GM23338 (cell line): ENCODE measurements at regions not wholly inside any gene's neighbourhood (a gene's known extent, or its start where the extent isn't known, plus 50 kb on each side); places are given as distances from the start of the nearest gene placed in this dataset.
A peak's percentile ranks its signal among the peaks of the same experiment; 100 is the strongest.

Experiments
- ATAC-seq: fragments of 200-7000 bp; cut with Tn5 transposase; 3 replicates; pipeline ENCODE4 v1.9.1; 2020
- DNase-seq: peaks from one replicate; pipeline ENCODE4 v3.0.0-alpha.2; 2015; ENCODE audit warnings: low spot score
- H2AFZ ChIP-seq: fragments of 200-600 bp; sonication (generic); 2 replicates; pipeline ENCODE4 v1.8.0; 2016; ENCODE audit warnings: antibody characterized with exemption, mild to moderate bottlenecking, moderate library complexity
- H3F3A ChIP-seq: fragments of 200-600 bp; sonication (generic); replicated peaks from 2 replicates; pipeline ENCODE4 v1.8.0; 2017; ENCODE audit warnings: antibody characterized with exemption, mixed run types, low read depth
- H3K27ac ChIP-seq: fragments of 200-600 bp; sonication (generic); 2 replicates; pipeline ENCODE4 v1.6.1; 2016; ENCODE audit warnings: low read depth
- H3K27me3 ChIP-seq: fragments of 200-600 bp; sonication (generic); 2 replicates; pipeline ENCODE4 v1.8.0; 2016; ENCODE audit warnings: mild to moderate bottlenecking, mixed run types, moderate library complexity; ENCODE audit not compliant: insufficient read depth
- H3K36me3 ChIP-seq: fragments of 200-600 bp; sonication (generic); 2 replicates; pipeline ENCODE4 v1.8.0; 2016; ENCODE audit warnings: mild to moderate bottlenecking; ENCODE audit not compliant: insufficient read depth
- H3K4me1 ChIP-seq: fragments of 200-600 bp; sonication (generic); 2 replicates; pipeline ENCODE4 v1.8.0; 2016; ENCODE audit warnings: mild to moderate bottlenecking, moderate library complexity; ENCODE audit not compliant: insufficient read depth
- H3K4me2 ChIP-seq: fragments of 200-600 bp; sonication (generic); 2 replicates; pipeline ENCODE4 v1.7.1; 2017; ENCODE audit warnings: mixed run types
- H3K4me3 ChIP-seq: fragments of 200-600 bp; sonication (generic); 2 replicates; pipeline ENCODE4 v1.6.1; 2016; ENCODE audit warnings: mixed run types
- H3K79me2 ChIP-seq: fragments of 200-600 bp; sonication (generic); replicated peaks from 2 replicates; pipeline ENCODE4 v1.8.0; 2017; ENCODE audit warnings: mild to moderate bottlenecking; ENCODE audit not compliant: insufficient read depth
- H3K9me2 ChIP-seq: fragments of 200-600 bp; sonication (generic); 2 replicates; pipeline ENCODE4 v1.8.0; 2017; ENCODE audit not compliant: insufficient read depth
- H4K20me1 ChIP-seq: fragments of 200-600 bp; sonication (generic); replicated peaks from 2 replicates; pipeline ENCODE4 v1.8.0; 2017; ENCODE audit warnings: mild to moderate bottlenecking; ENCODE audit not compliant: insufficient read depth
- H3K27ac Mint-ChIP-seq: 2 replicates; pipeline ENCODE4 v1.8.0; 2020; ENCODE audit warnings: inconsistent platforms, mild to moderate bottlenecking, moderate library complexity, mixed read lengths
- H3K27me3 Mint-ChIP-seq: 3 replicates; pipeline ENCODE4 v1.8.0; 2022; ENCODE audit warnings: low read depth, mild to moderate bottlenecking, moderate library complexity, mixed read lengths, inconsistent platforms; ENCODE audit not compliant: insufficient read depth, poor library complexity
- H3K36me3 Mint-ChIP-seq: 3 replicates; pipeline ENCODE4 v1.8.0; 2021; ENCODE audit warnings: low read depth, mild to moderate bottlenecking, inconsistent platforms, moderate library complexity, mixed read lengths
- H3K4me1 Mint-ChIP-seq: 3 replicates; pipeline ENCODE4 v1.8.0; 2020; ENCODE audit warnings: mild to moderate bottlenecking, inconsistent platforms, mixed read lengths
- H3K4me3 Mint-ChIP-seq: 3 replicates; pipeline ENCODE4 v1.8.0; 2021; ENCODE audit warnings: moderate library complexity, mild to moderate bottlenecking, inconsistent platforms, mixed read lengths
- H3K9me3 Mint-ChIP-seq: 3 replicates; pipeline ENCODE4 v1.8.0; 2020; ENCODE audit warnings: moderate library complexity, mild to moderate bottlenecking, inconsistent platforms, mixed read lengths
- ETS1 ChIP-seq: IDR thresholded peaks from 2 replicates; pipeline ENCODE4 v1.6.1; 2016; ENCODE audit warnings: antibody characterized with exemption
- EZH2 ChIP-seq: fragments of 200-600 bp; sonication (generic); IDR thresholded peaks from one replicate; pipeline ENCODE4 v1.8.0; 2017; ENCODE audit warnings: antibody characterized with exemption, mild to moderate bottlenecking, low read depth; ENCODE audit not compliant: unreplicated experiment
- EZH2phosphoT487 ChIP-seq: fragments of 200-600 bp; sonication (generic); IDR thresholded peaks from one replicate; pipeline ENCODE4 v1.8.1; 2018; ENCODE audit warnings: antibody characterized with exemption; ENCODE audit not compliant: unreplicated experiment
- NANOG ChIP-seq: IDR thresholded peaks from 2 replicates; pipeline ENCODE4 v1.6.1; 2016; ENCODE audit warnings: antibody characterized with exemption, borderline replicate concordance
- POLR2AphosphoS5 ChIP-seq: IDR thresholded peaks from 2 replicates; pipeline ENCODE4 v1.6.1; 2016; ENCODE audit warnings: antibody characterized with exemption, low read depth
- STAT1 ChIP-seq: IDR thresholded peaks from one replicate; pipeline ENCODE4 v1.6.1; 2016; ENCODE audit warnings: antibody characterized with exemption; ENCODE audit not compliant: unreplicated experiment
- ZNF114 ChIP-seq: fragments of 250-450 bp; sonication (Bioruptor Pico); IDR thresholded peaks from 2 replicates; pipeline ENCODE4 v1.5.0; 2020; ENCODE audit warnings: mild to moderate bottlenecking, moderate library complexity
- ZNF331 ChIP-seq: fragments of 250-450 bp; sonication (Bioruptor Pico); IDR thresholded peaks from 2 replicates; pipeline ENCODE4 v1.5.0; 2020; ENCODE audit warnings: low read depth, mild to moderate bottlenecking, moderate library complexity
- TF ChIP-seq, protein P1 (sequence below), 2 experiments: fragments of 200-600 bp in 1 of 2; sonication (generic) in 1 of 2; conservative IDR thresholded peaks; 2 replicates each; pipeline versions ENCODE4 v1.5.1 to v1.6.1; 2016 to 2017; ENCODE audit warnings: antibody characterized with exemption in 2 of 2, low read depth in 2 of 2, mild to moderate bottlenecking in 2 of 2, moderate library complexity in 1 of 2
- TF ChIP-seq, protein P2 (sequence below): fragments of 250-450 bp; sonication (Bioruptor Pico); IDR thresholded peaks from 2 replicates; pipeline ENCODE4 v1.5.0; 2020; ENCODE audit warnings: mild to moderate bottlenecking, moderate library complexity

- TF ChIP-seq NANOG (no peak), EZH2 (no peak), POLR2AphosphoS5 (no peak), ZNF331 (CRISPR knock-in tag) (no peak), ZNF114 (no peak), ETS1 (no peak), EZH2phosphoT487 (no peak), STAT1 (no peak)
- TF ChIP-seq, protein P1, sequence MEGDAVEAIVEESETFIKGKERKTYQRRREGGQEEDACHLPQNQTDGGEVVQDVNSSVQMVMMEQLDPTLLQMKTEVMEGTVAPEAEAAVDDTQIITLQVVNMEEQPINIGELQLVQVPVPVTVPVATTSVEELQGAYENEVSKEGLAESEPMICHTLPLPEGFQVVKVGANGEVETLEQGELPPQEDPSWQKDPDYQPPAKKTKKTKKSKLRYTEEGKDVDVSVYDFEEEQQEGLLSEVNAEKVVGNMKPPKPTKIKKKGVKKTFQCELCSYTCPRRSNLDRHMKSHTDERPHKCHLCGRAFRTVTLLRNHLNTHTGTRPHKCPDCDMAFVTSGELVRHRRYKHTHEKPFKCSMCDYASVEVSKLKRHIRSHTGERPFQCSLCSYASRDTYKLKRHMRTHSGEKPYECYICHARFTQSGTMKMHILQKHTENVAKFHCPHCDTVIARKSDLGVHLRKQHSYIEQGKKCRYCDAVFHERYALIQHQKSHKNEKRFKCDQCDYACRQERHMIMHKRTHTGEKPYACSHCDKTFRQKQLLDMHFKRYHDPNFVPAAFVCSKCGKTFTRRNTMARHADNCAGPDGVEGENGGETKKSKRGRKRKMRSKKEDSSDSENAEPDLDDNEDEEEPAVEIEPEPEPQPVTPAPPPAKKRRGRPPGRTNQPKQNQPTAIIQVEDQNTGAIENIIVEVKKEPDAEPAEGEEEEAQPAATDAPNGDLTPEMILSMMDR (conservative IDR thresholded peaks at IDR 0.05; ENCODE audit: low read depth in 2 of 2), result peak; percentile 18 to 51; a peak in 2 of 4 replicates
- TF ChIP-seq, protein P2, sequence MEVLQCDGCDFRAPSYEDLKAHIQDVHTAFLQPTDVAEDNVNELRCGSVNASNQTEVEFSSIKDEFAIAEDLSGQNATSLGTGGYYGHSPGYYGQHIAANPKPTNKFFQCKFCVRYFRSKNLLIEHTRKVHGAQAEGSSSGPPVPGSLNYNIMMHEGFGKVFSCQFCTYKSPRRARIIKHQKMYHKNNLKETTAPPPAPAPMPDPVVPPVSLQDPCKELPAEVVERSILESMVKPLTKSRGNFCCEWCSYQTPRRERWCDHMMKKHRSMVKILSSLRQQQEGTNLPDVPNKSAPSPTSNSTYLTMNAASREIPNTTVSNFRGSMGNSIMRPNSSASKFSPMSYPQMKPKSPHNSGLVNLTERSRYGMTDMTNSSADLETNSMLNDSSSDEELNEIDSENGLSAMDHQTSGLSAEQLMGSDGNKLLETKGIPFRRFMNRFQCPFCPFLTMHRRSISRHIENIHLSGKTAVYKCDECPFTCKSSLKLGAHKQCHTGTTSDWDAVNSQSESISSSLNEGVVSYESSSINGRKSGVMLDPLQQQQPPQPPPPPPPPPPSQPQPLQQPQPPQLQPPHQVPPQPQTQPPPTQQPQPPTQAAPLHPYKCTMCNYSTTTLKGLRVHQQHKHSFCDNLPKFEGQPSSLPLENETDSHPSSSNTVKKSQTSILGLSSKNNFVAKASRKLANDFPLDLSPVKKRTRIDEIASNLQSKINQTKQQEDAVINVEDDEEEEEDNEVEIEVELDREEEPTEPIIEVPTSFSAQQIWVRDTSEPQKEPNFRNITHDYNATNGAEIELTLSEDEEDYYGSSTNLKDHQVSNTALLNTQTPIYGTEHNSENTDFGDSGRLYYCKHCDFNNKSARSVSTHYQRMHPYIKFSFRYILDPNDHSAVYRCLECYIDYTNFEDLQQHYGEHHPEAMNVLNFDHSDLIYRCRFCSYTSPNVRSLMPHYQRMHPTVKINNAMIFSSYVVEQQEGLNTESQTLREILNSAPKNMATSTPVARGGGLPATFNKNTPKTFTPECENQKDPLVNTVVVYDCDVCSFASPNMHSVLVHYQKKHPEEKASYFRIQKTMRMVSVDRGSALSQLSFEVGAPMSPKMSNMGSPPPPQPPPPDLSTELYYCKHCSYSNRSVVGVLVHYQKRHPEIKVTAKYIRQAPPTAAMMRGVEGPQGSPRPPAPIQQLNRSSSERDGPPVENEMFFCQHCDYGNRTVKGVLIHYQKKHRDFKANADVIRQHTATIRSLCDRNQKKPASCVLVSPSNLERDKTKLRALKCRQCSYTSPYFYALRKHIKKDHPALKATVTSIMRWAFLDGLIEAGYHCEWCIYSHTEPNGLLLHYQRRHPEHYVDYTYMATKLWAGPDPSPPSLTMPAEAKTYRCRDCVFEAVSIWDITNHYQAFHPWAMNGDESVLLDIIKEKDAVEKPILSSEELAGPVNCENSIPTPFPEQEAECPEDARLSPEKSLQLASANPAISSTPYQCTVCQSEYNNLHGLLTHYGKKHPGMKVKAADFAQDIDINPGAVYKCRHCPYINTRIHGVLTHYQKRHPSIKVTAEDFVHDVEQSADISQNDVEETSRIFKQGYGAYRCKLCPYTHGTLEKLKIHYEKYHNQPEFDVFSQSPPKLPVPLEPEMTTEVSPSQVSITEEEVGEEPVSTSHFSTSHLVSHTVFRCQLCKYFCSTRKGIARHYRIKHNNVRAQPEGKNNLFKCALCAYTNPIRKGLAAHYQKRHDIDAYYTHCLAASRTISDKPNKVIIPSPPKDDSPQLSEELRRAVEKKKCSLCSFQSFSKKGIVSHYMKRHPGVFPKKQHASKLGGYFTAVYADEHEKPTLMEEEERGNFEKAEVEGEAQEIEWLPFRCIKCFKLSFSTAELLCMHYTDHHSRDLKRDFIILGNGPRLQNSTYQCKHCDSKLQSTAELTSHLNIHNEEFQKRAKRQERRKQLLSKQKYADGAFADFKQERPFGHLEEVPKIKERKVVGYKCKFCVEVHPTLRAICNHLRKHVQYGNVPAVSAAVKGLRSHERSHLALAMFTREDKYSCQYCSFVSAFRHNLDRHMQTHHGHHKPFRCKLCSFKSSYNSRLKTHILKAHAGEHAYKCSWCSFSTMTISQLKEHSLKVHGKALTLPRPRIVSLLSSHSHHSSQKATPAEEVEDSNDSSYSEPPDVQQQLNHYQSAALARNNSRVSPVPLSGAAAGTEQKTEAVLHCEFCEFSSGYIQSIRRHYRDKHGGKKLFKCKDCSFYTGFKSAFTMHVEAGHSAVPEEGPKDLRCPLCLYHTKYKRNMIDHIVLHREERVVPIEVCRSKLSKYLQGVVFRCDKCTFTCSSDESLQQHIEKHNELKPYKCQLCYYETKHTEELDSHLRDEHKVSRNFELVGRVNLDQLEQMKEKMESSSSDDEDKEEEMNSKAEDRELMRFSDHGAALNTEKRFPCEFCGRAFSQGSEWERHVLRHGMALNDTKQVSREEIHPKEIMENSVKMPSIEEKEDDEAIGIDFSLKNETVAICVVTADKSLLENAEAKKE (CRISPR knock-in tag), result peak; percentile 64; the same call in 1 of the 2 replicates
- Histone ChIP-seq H3K4me2 (no peak overlapping the region), H3K4me1 (no peaks in the 10 kb centered on the region), H3K36me3 (no peaks in the 10 kb centered on the region), H3K4me3 (no peak overlapping the region), H3F3A (no peaks in the 10 kb centered on the region), H3K27me3 (no peaks in the 10 kb centered on the region), H3K9me2 (no peaks in the 10 kb centered on the region), H4K20me1 (no peaks in the 10 kb centered on the region), H2AFZ (no peak overlapping the region; the same call in 1 of the 2 replicates), H3K79me2 (no peaks in the 10 kb centered on the region), H3K27ac (no peak overlapping the region)
- Mint-ChIP-seq H3K27me3 (peaks cover 3% of the 10 kb centered on the region), H3K36me3 (no peaks in the 10 kb centered on the region), H3K4me3 (no peak overlapping the region), H3K4me1 (no peaks in the 10 kb centered on the region), H3K27ac (no peak overlapping the region; the same call in 1 of the 2 replicates), H3K9me3 (no peaks in the 10 kb centered on the region)
- ATAC-seq (peak; percentile 81), DNase-seq (peak; percentile 23)
These were observed 143.0 kb downstream of the SAMD5 start for GRCh38 chr6:147651249-147652063.
